ENCODE measurements at regions not wholly inside any gene's neighbourhood (a gene's known extent, or its start where the extent isn't known, plus 50 kb on each side); places are given as distances from the start of the nearest gene placed in this dataset.
"Not testable (repeated sequence)": the region's sequence is repeated elsewhere in the genome, so short reads cannot be mapped to it uniquely, and the experiment has no call there.

DNA sequence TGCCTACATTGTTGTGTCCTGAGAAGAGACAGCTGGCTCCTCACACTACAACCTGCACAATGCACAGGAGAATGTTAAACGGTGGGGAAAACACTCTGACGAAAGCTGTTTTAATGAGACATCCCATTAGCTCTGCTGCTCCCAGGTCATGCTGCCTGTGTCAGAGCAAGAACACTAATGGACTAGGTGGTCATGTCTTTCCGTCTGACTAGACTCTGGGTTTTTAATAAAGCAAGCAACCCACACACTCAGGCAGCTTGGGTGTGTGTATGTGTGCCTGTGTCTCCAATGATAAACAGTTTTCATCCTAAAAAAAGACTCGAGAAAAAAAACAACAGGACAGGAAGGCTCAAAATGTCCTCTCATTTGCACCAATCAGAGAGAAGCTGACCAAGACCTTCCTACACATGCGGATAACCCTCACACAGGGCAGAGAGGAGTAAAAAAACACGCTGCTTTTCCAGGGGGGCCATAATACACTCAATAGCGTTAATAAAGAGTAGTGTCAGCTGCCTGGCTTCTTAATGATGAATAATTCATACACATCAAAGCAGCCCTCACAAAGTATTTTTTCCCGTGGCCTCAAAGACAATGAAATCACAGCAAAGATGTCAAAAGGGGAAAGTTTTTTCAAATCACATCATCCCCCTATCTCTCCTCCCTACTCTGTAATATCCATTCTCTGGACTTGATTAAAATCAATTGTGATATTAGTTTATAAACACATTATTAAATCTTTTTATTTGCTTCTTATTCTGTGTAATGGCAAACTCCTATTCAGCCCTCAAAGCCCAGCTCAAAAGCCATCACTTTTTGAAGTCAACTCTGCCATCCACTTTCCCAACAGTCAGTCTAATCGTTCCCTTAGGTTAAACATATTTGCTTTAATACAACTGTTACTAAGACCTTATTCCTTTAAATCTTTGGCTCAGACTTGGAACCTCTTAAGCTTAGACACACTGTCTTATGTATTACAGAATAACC is 244.2 kb upstream of the CDH11 start:
- WGBS (ENCODE audit: insufficient coverage, insufficient read length): no CpG with 5 or more reads among the region's 9 CpGs
- Histone ChIP-seq H3K27ac (ENCODE audit: low read length) (no peak overlapping the region), H3K27me3 (ENCODE audit: control insufficient read depth, insufficient read depth, low read length) (no peaks in the 10 kb centered on the region), H3K4me1 (ENCODE audit: control insufficient read depth, insufficient read depth, low read length) (no peaks in the 10 kb centered on the region), H3K9me3 (ENCODE audit: control insufficient read depth, insufficient read depth, low read length) (no peaks in the 10 kb centered on the region), H3K36me3 (ENCODE audit: control insufficient read depth, insufficient read depth, low read length) (no peaks in the 10 kb centered on the region), H3K4me3 (ENCODE audit: low read length) (no peak overlapping the region)
- DNase-seq (ENCODE audit: low read depth, low spot score): no peak

DNA sequence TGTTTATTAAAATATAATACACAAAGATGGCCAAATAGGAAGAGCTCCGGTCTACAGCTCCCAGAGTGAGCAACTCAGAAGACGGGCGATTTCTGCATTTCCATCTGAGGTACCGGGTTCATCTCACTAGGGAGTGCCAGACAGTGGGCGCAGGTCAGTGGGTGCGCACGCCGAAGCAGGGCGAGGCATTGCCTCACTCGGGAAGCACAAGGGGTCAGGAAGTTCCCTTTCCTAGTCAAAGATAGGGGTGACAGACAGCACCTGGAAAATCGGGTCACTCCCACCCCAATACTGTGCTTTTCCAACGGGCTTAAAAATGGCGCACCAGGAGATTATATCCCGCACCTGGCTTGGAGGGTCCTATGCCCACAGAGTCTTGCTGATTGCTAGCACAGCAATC is 234.9 kb upstream of the CDH11 start:
- not testable (repeated sequence) for H3K9me3 ChIP-seq (ENCODE audit: control insufficient read depth, insufficient read depth, low read length); H3K36me3 ChIP-seq (ENCODE audit: control insufficient read depth, insufficient read depth, low read length); H3K27ac ChIP-seq (ENCODE audit: low read length); H3K4me3 ChIP-seq (ENCODE audit: low read length); DNase-seq (ENCODE audit: low read depth, low spot score); H3K4me1 ChIP-seq (ENCODE audit: control insufficient read depth, insufficient read depth, low read length); H3K27me3 ChIP-seq (ENCODE audit: control insufficient read depth, insufficient read depth, low read length)
- no CpG with 5 or more reads among the region's 14 CpGs for WGBS (ENCODE audit: insufficient coverage, insufficient read length)

DNA sequence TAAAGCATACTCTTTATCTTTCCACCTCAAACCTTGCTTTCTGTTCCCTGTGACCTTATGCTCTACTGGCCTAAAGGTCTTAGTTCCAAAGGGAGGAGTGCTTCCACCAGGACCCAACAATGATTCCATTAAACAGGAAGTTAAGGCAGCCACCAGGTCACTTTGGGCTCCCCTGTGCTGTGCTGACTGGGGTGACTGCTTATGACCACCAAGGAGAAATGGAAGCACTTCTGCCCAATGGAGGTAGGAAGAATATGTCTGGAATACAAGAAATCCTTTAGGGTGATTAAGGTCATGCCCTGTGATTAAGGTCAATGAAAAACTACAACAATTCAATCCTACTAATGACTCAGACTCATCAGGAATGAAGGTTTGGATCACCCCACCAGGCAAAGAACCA is 233.8 kb upstream of the CDH11 start:
- no peaks in the 10 kb centered on the region for H3K36me3 ChIP-seq (ENCODE audit: control insufficient read depth, insufficient read depth, low read length)
- no peak overlapping the region for H3K4me3 ChIP-seq (ENCODE audit: low read length)
- no peaks in the 10 kb centered on the region; the same call in 1 of the 2 replicates for H3K4me1 ChIP-seq (ENCODE audit: control insufficient read depth, insufficient read depth, low read length)
- H3K27me3 ChIP-seq (ENCODE audit: control insufficient read depth, insufficient read depth, low read length): no peaks in the 10 kb centered on the region
- DNase-seq (ENCODE audit: low read depth, low spot score): no peak
- H3K27ac ChIP-seq (ENCODE audit: low read length): no peak overlapping the region
- no peaks in the 10 kb centered on the region for H3K9me3 ChIP-seq (ENCODE audit: control insufficient read depth, insufficient read depth, low read length)

DNA sequence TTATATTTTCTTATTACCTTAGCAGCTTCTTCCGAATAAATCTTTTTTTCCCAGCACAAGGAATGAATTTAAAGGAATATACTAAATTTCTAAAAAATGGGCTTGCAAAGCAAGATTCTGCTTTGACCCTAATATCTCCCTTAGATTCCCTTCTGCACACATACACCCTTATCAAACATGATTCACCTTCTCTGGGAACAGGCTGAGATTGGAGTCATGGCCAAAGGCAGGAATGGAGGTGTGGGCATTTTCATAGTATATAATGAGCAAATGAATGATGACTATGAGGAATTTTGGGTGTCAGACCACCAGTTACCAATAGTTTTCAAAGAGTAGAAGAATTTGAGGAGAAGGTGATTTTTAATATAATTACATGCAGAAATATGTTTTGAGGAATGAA is 231.3 kb upstream of the CDH11 start:
- no peak for DNase-seq (ENCODE audit: low read depth, low spot score)
- Histone ChIP-seq H3K27ac (ENCODE audit: low read length) (no peak overlapping the region), H3K36me3 (ENCODE audit: control insufficient read depth, insufficient read depth, low read length) (no peaks in the 10 kb centered on the region), H3K27me3 (ENCODE audit: control insufficient read depth, insufficient read depth, low read length) (no peaks in the 10 kb centered on the region), H3K4me3 (ENCODE audit: low read length) (no peak overlapping the region), H3K4me1 (ENCODE audit: control insufficient read depth, insufficient read depth, low read length) (no peaks in the 10 kb centered on the region; the same call in 1 of the 2 replicates), H3K9me3 (ENCODE audit: control insufficient read depth, insufficient read depth, low read length) (no peaks in the 10 kb centered on the region)
- no CpG with 5 or more reads among the region's 1 CpG for WGBS (ENCODE audit: insufficient coverage, insufficient read length)

DNA sequence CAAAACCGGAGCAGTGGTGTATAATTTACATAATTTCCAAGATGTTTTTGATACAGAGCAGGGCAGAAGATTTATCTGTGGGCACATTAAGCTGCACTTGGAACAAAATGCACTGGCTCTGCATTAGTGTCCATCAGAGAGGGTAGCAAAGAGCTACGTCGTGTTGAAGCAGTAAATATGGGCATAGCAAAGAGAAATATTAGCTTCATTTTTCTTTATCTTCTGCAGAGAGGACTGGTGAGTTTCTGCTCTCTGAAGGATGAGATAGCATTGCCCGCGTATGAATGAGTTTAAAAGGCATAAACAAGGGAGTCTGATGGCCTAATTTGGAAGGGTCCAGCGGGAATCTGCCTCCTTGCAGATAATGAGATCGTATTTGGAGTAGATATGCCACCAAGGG is 227.8 kb upstream of the CDH11 start:
- no CpG with 5 or more reads among the region's 7 CpGs for WGBS (ENCODE audit: insufficient coverage, insufficient read length)
- H3K4me3 ChIP-seq (ENCODE audit: low read length): no peak overlapping the region
- no peaks in the 10 kb centered on the region for H3K9me3 ChIP-seq (ENCODE audit: control insufficient read depth, insufficient read depth, low read length)
- H3K27me3 ChIP-seq (ENCODE audit: control insufficient read depth, insufficient read depth, low read length): no peaks in the 10 kb centered on the region
- H3K36me3 ChIP-seq (ENCODE audit: control insufficient read depth, insufficient read depth, low read length): no peaks in the 10 kb centered on the region
- no peak for DNase-seq (ENCODE audit: low read depth, low spot score)
- H3K4me1 ChIP-seq (ENCODE audit: control insufficient read depth, insufficient read depth, low read length): no peaks in the 10 kb centered on the region; the same call in 1 of the 2 replicates
- no peak overlapping the region for H3K27ac ChIP-seq (ENCODE audit: low read length)

DNA sequence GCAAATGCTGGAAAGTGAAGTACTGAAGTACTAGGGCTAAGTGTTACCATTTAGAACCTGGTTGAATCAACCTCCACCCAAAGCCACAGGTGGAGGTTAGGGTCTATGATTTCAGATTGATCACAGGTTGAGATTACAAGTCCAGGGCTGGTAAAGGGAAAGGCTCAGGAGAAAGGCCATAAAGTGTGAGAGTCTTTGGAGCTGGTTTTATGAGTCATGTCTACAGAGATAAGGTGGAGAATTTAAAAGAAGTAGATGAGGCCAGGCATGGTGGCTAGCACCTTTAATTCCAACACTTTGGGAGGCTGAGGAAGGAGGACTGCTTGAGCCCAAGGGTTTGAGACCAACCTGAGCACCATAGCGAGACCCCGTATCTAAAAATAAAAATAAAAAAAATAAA is 221.7 kb upstream of the CDH11 start:
- no CpG with 5 or more reads among the region's 2 CpGs for WGBS (ENCODE audit: insufficient coverage, insufficient read length)
- no peaks in the 10 kb centered on the region for H3K4me1 ChIP-seq (ENCODE audit: control insufficient read depth, insufficient read depth, low read length)
- H3K9me3 ChIP-seq (ENCODE audit: control insufficient read depth, insufficient read depth, low read length): no peaks in the 10 kb centered on the region
- no peaks in the 10 kb centered on the region for H3K27me3 ChIP-seq (ENCODE audit: control insufficient read depth, insufficient read depth, low read length)
- H3K4me3 ChIP-seq (ENCODE audit: low read length): no peak overlapping the region
- no peak for DNase-seq (ENCODE audit: low read depth, low spot score)
- H3K27ac ChIP-seq (ENCODE audit: low read length): no peak overlapping the region
- no peaks in the 10 kb centered on the region for H3K36me3 ChIP-seq (ENCODE audit: control insufficient read depth, insufficient read depth, low read length)

DNA sequence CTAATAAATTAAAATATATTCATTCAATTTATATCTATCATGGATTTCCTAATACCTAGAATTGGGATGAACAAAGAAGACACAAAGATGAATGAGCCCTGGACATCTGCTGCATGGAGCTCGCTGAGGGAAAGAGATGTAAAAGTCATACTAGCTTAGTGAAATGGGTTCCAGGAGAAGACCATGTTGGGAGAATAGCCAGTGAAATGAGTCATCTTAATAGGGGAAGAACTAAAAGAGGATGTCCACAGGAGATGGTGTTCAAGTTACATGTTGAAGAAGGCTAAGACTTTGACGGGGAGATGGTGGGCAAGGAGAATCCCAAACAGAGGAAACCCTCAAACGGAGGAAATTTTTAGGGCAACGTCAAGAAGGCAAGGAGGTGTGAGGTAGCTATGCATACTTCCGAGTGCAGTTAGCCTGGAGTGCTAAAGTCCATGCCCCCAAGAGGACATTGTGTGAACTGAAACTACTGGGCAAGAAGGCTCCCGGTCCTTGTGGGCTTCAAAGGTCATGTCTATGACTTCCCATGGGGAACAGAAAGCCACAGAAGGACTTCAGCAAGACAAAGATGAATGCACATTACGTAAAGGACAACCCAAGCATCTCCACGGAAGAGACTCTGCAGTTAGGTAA is 220.5 kb upstream of the CDH11 start:
- no CpG with 5 or more reads among the region's 8 CpGs for WGBS (ENCODE audit: insufficient coverage, insufficient read length)
- Histone ChIP-seq H3K4me1 (ENCODE audit: control insufficient read depth, insufficient read depth, low read length) (no peaks in the 10 kb centered on the region), H3K27me3 (ENCODE audit: control insufficient read depth, insufficient read depth, low read length) (no peaks in the 10 kb centered on the region), H3K4me3 (ENCODE audit: low read length) (no peak overlapping the region), H3K9me3 (ENCODE audit: control insufficient read depth, insufficient read depth, low read length) (no peaks in the 10 kb centered on the region), H3K27ac (ENCODE audit: low read length) (no peak overlapping the region), H3K36me3 (ENCODE audit: control insufficient read depth, insufficient read depth, low read length) (no peaks in the 10 kb centered on the region)
- no peak for DNase-seq (ENCODE audit: low read depth, low spot score)

DNA sequence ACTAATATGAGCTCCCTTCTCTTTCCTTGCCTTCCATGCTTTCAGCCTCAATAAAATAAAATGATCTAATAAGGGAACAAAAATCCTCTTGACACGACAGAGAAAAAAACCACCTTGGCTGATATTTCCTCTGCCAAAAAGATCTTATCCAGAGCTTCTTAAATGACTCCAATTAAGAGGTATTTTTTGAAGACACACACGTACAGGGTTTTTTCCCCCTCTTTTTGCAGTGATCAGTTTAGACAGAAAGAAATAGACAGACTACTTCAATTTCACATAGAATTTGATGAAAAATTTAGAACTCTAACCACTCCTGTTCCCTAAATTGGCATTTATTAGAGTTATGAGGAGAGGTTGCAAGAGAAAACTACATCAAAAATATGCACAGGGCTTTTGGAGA is 217.2 kb upstream of the CDH11 start:
- H3K4me1 ChIP-seq (ENCODE audit: control insufficient read depth, insufficient read depth, low read length): no peaks in the 10 kb centered on the region
- H3K36me3 ChIP-seq (ENCODE audit: control insufficient read depth, insufficient read depth, low read length): no peaks in the 10 kb centered on the region
- WGBS (ENCODE audit: insufficient coverage, insufficient read length): no CpG with 5 or more reads among the region's 2 CpGs
- no peaks in the 10 kb centered on the region for H3K27me3 ChIP-seq (ENCODE audit: control insufficient read depth, insufficient read depth, low read length)
- no peak overlapping the region for H3K27ac ChIP-seq (ENCODE audit: low read length)
- H3K9me3 ChIP-seq (ENCODE audit: control insufficient read depth, insufficient read depth, low read length): no peaks in the 10 kb centered on the region
- no peak overlapping the region for H3K4me3 ChIP-seq (ENCODE audit: low read length)
- no peak for DNase-seq (ENCODE audit: low read depth, low spot score)

DNA sequence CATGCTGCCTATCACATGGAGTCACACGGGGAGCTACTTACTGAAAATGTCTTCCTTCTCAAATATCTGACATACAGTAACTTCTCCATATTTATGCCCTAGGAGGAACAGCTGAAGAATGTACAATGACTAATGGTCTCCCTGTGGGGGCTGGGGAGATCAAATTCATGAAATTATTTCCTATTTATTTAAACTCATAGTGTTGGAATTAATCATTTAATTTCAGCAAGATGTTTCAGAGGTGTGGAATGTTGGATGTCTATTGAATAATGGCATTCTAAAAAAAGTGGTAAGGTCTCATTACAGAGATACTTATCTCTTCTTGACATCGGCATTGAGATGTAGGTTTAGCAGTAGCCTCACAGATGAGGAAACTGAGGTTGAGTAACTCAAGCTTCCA is 214.3 kb upstream of the CDH11 start:
- Histone ChIP-seq H3K4me3 (ENCODE audit: low read length) (no peak overlapping the region), H3K36me3 (ENCODE audit: control insufficient read depth, insufficient read depth, low read length) (no peaks in the 10 kb centered on the region), H3K9me3 (ENCODE audit: control insufficient read depth, insufficient read depth, low read length) (no peaks in the 10 kb centered on the region), H3K27me3 (ENCODE audit: control insufficient read depth, insufficient read depth, low read length) (no peaks in the 10 kb centered on the region), H3K4me1 (ENCODE audit: control insufficient read depth, insufficient read depth, low read length) (no peaks in the 10 kb centered on the region), H3K27ac (ENCODE audit: low read length) (no peak overlapping the region)
- DNase-seq (ENCODE audit: low read depth, low spot score): no peak
- no CpG with 5 or more reads among the region's 2 CpGs for WGBS (ENCODE audit: insufficient coverage, insufficient read length)

DNA sequence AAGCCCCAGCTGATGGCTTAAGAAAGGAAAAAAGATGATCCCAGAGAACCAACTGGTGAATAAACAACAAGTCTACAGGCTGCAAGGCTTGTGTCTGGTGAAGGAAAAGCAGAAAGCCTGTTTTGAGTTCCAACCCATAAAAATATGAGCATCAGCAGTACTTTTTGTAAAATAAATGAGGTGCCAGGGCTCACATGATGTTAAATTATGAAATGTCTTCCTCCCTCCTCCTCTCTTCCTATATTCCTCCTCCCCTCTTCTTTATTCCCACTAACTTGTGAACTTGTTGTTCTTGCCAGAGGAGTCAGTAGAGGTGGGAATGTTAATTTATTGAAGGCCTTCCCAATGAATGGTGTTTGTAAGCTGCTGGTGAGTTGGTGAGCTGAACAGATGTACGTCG is 212.2 kb upstream of the CDH11 start:
- no peak for DNase-seq (ENCODE audit: low read depth, low spot score)
- no peak overlapping the region for H3K4me3 ChIP-seq (ENCODE audit: low read length)
- no peaks in the 10 kb centered on the region for H3K4me1 ChIP-seq (ENCODE audit: control insufficient read depth, insufficient read depth, low read length)
- H3K27me3 ChIP-seq (ENCODE audit: control insufficient read depth, insufficient read depth, low read length): no peaks in the 10 kb centered on the region
- no peaks in the 10 kb centered on the region for H3K36me3 ChIP-seq (ENCODE audit: control insufficient read depth, insufficient read depth, low read length)
- no peaks in the 10 kb centered on the region for H3K9me3 ChIP-seq (ENCODE audit: control insufficient read depth, insufficient read depth, low read length)
- no CpG with 5 or more reads among the region's 2 CpGs for WGBS (ENCODE audit: insufficient coverage, insufficient read length)
- no peak overlapping the region for H3K27ac ChIP-seq (ENCODE audit: low read length)
